ENCODE measurements at regions not wholly inside any gene's neighbourhood (a gene's known extent, or its start where the extent isn't known, plus 50 kb on each side); places are given as distances from the start of the nearest gene placed in this dataset.

DNA sequence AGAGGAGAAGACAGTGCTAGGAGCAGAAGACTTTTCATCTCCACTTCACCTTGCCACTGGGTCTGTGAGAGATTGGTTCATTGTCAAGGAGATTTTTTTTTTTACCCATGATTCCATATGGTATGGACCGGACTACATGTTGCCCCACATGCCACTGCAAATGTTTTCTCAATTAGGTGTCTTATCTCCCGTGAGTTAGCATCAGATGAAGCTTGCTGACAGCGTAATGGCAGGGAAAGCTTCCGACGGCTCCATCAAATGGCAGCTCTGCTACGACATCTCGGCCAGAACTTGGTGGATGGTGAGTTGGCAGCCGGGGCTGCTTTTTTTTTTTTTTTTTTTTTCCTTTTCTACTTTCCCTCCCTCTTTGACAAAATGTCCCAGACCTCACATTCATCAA, 217.2 kb upstream of the NFIA start:
- no peak for DNase-seq (ENCODE audit: low spot score)
- ChIA-PET POLR2A (ENCODE audit: low non-redundant PET) (no interaction called here), CTCF (interaction anchor here (0.7 kb wide), 1 partner anchor 15 kb away, joined by 3 read pairs; no protein-coding TSS in a partner anchor)
- no peak overlapping the region for H3K27ac ChIP-seq
- TF ChIP-seq, protein P1, sequence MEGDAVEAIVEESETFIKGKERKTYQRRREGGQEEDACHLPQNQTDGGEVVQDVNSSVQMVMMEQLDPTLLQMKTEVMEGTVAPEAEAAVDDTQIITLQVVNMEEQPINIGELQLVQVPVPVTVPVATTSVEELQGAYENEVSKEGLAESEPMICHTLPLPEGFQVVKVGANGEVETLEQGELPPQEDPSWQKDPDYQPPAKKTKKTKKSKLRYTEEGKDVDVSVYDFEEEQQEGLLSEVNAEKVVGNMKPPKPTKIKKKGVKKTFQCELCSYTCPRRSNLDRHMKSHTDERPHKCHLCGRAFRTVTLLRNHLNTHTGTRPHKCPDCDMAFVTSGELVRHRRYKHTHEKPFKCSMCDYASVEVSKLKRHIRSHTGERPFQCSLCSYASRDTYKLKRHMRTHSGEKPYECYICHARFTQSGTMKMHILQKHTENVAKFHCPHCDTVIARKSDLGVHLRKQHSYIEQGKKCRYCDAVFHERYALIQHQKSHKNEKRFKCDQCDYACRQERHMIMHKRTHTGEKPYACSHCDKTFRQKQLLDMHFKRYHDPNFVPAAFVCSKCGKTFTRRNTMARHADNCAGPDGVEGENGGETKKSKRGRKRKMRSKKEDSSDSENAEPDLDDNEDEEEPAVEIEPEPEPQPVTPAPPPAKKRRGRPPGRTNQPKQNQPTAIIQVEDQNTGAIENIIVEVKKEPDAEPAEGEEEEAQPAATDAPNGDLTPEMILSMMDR (conservative IDR thresholded peaks at IDR 0.05; ENCODE audit: low read depth) = no peak

DNA sequence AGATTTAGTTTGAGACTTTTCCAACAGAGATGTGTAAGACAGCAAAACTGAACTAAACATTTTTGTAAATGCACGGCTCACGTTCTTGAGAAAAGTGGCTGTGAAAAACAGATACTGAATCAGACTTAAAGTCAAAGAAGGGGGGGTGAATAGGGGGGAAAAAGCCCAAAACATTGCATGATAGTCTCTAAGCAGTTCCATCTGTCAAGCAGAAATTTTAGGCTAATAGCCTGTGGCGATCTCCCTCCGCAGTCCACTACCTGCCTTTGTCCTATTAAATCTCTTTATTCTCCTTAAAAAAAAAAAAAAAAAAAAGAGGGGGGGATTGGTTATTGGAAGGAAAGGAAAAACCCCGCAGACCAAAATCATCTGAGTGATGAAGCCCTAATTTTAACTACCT, 217.6 kb upstream of the NFIA start:
- POLR2A ChIA-PET (ENCODE audit: low non-redundant PET) = no interaction called here
- DNase-seq (ENCODE audit: low spot score) = no peak
- CTCF ChIA-PET = no interaction called here
- TF ChIP-seq, protein P1 (conservative IDR thresholded peaks at IDR 0.05; ENCODE audit: low read depth) = no peak
- no peak overlapping the region for H3K27ac ChIP-seq

DNA sequence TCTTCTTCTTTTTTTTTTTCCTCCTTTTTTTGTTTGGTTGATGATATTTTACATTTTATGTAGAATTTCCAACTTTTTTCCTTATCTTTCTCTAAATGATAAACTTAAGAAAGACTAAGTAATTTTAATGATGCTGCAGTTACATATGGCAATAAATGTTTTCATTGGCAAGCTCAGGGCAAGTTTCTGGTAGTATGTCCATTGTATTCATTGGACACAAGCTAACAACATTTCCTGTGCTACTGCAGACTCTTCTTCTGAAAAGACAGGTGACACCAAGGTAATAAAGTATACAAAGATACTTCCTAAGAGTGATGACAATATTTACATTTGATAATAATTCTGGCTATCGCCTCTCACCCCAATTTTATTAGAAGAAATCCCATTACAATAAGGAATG, 219.2 kb upstream of the NFIA start:
- DNase-seq (ENCODE audit: low spot score) = no peak
- TF ChIP-seq, protein P1 (conservative IDR thresholded peaks at IDR 0.05; ENCODE audit: low read depth) = no peak
- no peak overlapping the region for H3K27ac ChIP-seq
- POLR2A ChIA-PET (ENCODE audit: low non-redundant PET) = no interaction called here
- CTCF ChIA-PET = no interaction called here

DNA sequence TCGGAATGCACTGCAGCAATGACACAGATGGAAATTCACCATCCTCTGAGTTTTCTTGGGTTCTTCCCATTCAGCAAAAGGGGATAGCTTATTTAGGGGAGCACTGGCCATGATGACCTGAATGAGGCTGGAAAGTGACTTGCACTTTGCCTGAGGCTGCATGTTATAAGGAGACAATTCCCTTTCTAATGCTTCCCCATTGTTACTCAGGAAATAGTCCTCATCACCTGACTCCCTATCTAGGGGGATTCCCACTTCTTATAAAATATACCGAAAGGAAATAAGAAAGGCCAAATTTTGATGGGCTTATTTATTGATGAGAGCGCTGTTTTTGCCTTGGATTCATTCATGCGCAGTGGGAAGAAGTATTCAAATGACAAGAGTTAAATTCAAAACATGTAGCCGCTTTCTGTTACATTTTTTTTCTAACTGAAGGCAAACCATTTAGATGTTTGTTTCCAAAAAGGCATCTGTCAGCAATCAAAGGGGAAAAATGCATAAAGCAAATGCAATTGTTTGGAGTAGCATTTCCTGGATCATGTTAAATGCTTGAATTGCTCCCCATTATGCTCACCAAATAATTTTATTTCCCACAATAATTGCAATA, 220.3 kb upstream of the NFIA start:
- POLR2A ChIA-PET (ENCODE audit: low non-redundant PET) = no interaction called here
- DNase-seq (ENCODE audit: low spot score) = no peak
- H3K27ac ChIP-seq = no peak overlapping the region
- CTCF ChIA-PET = no interaction called here
- TF ChIP-seq, protein P1 (conservative IDR thresholded peaks at IDR 0.05; ENCODE audit: low read depth) = no peak

DNA sequence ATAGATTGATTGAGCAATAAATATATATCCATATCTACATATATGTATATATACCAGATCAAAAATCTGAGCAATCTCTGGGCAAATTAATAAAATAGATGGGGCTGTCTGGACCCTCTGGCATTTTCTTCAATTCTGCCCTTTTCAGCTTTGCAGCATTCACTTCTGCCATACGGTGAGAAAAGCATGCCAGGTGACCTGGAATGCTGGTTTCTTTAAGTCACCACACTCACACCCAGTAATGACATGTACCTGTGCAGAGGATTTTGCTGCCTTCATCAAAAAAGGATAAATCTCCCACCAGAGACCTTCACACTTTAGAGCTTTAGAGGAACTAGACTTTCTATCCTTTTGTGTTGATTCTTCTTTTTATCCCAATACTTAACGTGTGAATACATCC, 223.2 kb upstream of the NFIA start:
- ChIA-PET CTCF (interaction anchor here (1.5 kb wide), 2 partner anchors 10 to 61 kb away, joined by 3 to 11 read pairs; no protein-coding TSS in a partner anchor), POLR2A (ENCODE audit: low non-redundant PET) (no interaction called here)
- no peak overlapping the region for H3K27ac ChIP-seq
- no peak for DNase-seq (ENCODE audit: low spot score)
- TF ChIP-seq, protein P1 (conservative IDR thresholded peaks at IDR 0.05; ENCODE audit: low read depth) = no peak

DNA sequence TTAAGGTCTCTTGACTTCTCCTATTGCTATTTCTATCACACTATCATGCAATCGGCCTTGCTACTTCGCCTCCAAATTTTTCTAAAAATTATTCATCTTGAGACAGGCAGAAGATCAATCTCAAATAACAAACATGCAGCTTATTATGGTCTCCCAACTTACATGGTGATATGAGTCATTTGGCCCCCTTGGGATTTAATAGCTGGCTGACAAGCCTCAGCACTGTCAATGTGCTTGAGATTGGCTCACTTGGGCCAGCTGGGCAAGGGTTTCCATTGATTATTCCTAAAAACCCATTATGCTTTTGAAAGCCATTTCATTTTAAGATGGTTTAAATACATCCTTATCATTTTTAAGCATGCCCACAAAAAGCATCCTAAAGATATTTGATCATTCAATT, 224.5 kb upstream of the NFIA start:
- TF ChIP-seq, protein P1 (conservative IDR thresholded peaks at IDR 0.05; ENCODE audit: low read depth) = no peak
- POLR2A ChIA-PET (ENCODE audit: low non-redundant PET) = no interaction called here
- DNase-seq (ENCODE audit: low spot score) = no peak
- H3K27ac ChIP-seq = no peak overlapping the region
- CTCF ChIA-PET = interaction anchor here (0.6 to 1.1 kb wide), 2 partner anchors 576 to 1233 kb away, joined by 3 to 5 read pairs; no protein-coding TSS in a partner anchor
